ENCODE measurements at regions not wholly inside any gene's neighbourhood (a gene's known extent, or its start where the extent isn't known, plus 50 kb on each side); places are given as distances from the start of the nearest gene placed in this dataset.
"Not testable (repeated sequence)": the region's sequence is repeated elsewhere in the genome, so short reads cannot be mapped to it uniquely, and the experiment has no call there.

GRCh38 chr1:224791362-224791941 is 138.0 kb upstream of the DNAH14 start:
- no peak for DNase-seq
- no peak for ATAC-seq (ENCODE audit: poor library complexity)
- intact Hi-C loops (cut with DNase I) = no loop called here

GRCh38 chr1:224795591-224795990 is 133.9 kb upstream of the DNAH14 start:
- DNase-seq (no peak), ATAC-seq (ENCODE audit: poor library complexity) (no peak)
- intact Hi-C loops (cut with DNase I) = no loop called here

- intact Hi-C loops (cut with DNase I) = no loop called here
- DNase-seq = no peak
- no peak for ATAC-seq (ENCODE audit: poor library complexity)
Measured at GRCh38 chr1:224799083-224799482, 130.4 kb upstream of the DNAH14 start.

DNA sequence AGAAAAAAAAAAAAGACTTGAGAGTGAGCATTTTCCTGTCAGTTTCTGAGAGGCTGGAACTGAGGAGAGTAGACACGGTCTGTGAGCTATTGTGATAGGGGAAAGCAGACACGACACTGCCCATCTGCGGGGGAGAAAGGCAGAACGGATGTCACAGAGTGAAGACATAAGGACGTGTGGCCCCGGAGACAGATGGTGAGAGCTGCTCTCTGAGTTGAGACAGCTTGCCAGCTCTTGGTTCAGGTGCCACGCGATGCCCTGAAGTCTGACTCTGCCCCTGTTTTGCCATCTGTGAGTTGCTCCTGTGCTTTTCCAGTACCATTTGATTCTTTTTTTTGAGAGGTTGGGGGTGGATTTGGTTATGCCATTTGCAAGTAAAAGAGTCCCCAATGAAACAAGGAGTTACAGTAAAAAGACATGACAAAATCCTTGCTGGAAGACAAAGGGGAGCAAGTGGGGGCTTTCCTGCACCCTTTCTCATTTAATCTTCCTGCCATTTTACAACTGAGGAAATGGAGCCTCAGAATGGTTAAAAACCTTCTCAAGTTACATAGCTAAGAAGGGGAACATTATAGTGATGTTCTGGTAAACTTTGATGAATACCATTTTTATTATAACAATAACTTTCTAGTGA is 128.9 kb upstream of the DNAH14 start:
- ATAC-seq (ENCODE audit: poor library complexity) (no peak), DNase-seq (no peak)
- intact Hi-C loops (cut with DNase I) = no loop called here

- ATAC-seq (ENCODE audit: poor library complexity) (no peak), DNase-seq (no peak)
- intact Hi-C loops (cut with DNase I) = no loop called here
Measured at GRCh38 chr1:224801844-224802490, 127.5 kb upstream of the DNAH14 start.

DNA sequence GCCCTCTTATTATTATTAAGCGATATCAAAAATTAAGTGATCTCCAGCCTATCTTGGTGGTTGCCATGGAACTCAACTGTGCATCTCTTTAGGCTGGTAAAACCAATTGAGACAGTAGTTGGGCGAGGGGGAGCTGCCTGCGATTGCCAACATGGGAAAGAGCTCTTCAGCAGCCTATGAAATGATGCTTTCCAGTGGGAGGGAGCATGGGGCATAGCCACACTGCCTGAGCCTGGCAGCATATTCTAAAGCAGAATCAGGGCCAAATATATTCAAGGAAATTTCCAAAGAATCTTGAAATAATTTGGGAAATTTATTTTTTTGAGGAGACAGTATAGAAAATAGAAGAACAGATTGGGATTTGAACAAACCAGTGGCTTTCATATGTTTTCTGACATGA is 126.9 kb upstream of the DNAH14 start:
- intact Hi-C loops (cut with DNase I) = no loop called here
- ATAC-seq (ENCODE audit: poor library complexity) = no peak
- no peak for DNase-seq

DNA sequence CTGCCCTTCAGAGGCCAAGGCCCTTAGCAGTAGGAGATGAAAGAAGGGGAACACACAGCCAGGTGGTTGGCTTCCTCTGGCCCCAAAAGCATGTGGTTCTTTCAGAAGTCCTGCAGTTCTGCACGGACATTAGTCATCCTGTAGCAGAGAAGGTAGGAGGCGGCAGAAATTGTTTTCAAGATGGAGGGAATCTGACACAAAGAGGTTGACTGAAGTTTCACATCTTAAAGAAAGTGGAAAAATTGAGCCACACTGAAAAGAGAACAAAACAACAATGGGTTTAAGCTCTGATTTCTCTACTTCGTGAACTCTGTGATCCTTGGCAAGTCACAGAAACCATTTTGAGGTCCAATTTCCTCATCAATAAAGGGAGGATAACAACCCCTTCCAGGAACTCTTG is 125.3 kb upstream of the DNAH14 start:
- DNase-seq (no peak), ATAC-seq (ENCODE audit: poor library complexity) (no peak)
- intact Hi-C loops (cut with DNase I) = no loop called here

DNA sequence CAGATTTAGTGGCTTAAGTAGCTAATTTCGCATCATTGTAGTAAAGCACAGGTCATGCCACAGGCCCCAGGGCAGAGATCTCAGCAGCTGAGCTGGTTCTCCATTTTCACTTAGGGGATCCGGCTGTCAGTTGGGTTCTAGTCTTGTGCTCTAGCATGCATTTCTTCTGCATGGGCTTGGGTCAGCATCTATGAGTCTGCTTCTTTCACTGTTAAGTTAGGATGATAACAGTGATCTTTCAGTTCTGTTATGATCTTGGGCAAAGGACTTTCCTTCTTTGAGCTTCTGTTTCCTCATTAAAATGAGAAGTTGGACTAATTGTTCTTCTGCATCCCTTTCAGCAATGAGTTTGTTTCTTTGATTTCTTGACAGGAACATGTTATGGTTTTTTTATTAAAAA is 123.6 kb upstream of the DNAH14 start:
- ATAC-seq (ENCODE audit: poor library complexity) = no peak
- intact Hi-C loops (cut with DNase I) = no loop called here
- no peak for DNase-seq

GRCh38 chr1:224809137-224809536 is 120.3 kb upstream of the DNAH14 start:
- DNase-seq (no peak), ATAC-seq (ENCODE audit: poor library complexity) (no peak)
- intact Hi-C loops (cut with DNase I) = no loop called here

DNA sequence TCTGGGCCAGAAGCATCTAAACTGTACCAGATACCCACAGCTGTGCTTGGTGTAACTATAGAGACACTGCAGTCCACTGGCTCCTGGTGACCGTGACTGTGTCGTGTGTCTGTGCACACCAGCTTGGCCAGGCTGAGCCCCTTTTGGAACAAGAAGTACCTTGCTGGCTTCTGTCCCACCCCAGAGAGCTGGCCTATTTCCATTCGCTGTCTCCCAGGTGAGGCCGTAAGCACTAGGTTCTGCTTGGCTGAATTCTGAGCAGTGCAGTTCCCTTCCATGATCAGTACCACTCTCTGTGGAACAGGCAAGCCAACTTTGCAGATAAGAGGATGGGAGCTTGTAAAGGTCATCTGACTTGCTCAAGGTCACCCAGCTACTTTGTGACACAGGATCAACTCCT is 119.9 kb upstream of the DNAH14 start:
- DNase-seq (no peak), ATAC-seq (ENCODE audit: poor library complexity) (no peak)
- intact Hi-C loops (cut with DNase I) = no loop called here

GRCh38 chr1:224811564-224811963 is 117.9 kb upstream of the DNAH14 start:
- no peak for ATAC-seq (ENCODE audit: poor library complexity)
- no peak for DNase-seq
- intact Hi-C loops (cut with DNase I) = no loop called here

- no peak for ATAC-seq (ENCODE audit: poor library complexity)
- no peak for DNase-seq
- intact Hi-C loops (cut with DNase I) = no loop called here
Measured at GRCh38 chr1:224815647-224816046, 113.8 kb upstream of the DNAH14 start.

GRCh38 chr1:224816062-224816461 is 113.4 kb upstream of the DNAH14 start:
- ATAC-seq (ENCODE audit: poor library complexity) (no peak), DNase-seq (no peak)
- intact Hi-C loops (cut with DNase I) = no loop called here

- no peak for DNase-seq
- intact Hi-C loops (cut with DNase I) = no loop called here
- ATAC-seq (ENCODE audit: poor library complexity) = no peak
Measured at GRCh38 chr1:224817382-224817781, 112.1 kb upstream of the DNAH14 start.

GRCh38 chr1:224819861-224820260 is 109.6 kb upstream of the DNAH14 start:
- DNase-seq = no peak
- intact Hi-C loops (cut with DNase I) = no loop called here
- no peak for ATAC-seq (ENCODE audit: poor library complexity)

DNA sequence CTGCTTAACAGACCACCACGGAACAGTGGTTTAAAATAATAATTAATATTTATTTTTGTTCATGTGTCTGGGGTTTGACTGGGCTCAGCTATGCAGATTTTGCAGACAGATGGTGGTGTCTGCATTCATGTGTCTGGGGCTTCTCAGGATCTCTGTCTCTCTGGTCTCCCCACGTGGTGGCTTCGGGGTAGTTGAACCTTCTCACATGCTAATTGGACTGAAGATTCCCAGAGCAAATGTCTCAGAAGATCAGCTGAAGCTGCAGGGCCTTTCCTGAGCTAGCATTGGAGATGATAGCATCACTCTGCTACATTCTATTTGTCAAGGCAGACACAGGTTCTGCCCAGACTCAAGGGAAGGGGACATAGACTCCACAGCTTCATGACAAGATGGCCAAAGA is 109.1 kb upstream of the DNAH14 start:
- ATAC-seq (ENCODE audit: poor library complexity) (no peak), DNase-seq (no peak)
- intact Hi-C loops (cut with DNase I) = no loop called here

GRCh38 chr1:224821751-224822150 is 107.7 kb upstream of the DNAH14 start:
- DNase-seq; intact Hi-C loops (cut with DNase I); ATAC-seq (ENCODE audit: poor library complexity): not testable (repeated sequence)

- no peak for DNase-seq
- no peak for ATAC-seq (ENCODE audit: poor library complexity)
- intact Hi-C loops (cut with DNase I) = no loop called here
Measured at GRCh38 chr1:224825525-224826000, 103.9 kb upstream of the DNAH14 start.

GRCh38 chr1:224828691-224829090 is 100.8 kb upstream of the DNAH14 start:
- intact Hi-C loops (cut with DNase I) = no loop called here
- no peak for DNase-seq
- ATAC-seq (ENCODE audit: poor library complexity) = no peak

DNA sequence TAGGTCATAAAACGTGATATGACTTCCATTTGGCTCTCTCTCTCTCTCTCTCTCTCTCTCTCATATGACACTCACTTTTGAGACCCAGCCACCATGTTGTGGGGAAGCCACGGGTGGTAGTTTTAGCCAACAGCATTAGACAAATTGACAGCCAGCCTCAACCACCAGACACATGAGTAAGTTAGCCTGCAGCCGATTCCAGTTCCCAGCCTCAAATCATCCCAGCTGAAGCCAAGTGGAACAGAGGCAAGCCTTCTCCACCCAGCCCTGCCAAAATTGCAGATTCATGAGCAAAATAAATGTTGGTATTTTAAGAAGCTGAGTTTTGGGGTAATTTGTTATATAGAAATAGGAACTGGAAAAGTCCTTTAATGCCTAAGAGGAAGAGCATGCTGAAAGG is 98.0 kb upstream of the DNAH14 start:
- ATAC-seq (ENCODE audit: poor library complexity) (no peak), DNase-seq (no peak)
- intact Hi-C loops (cut with DNase I) = no loop called here
